HFFc6 (cell line): ENCODE measurements at regions not wholly inside any gene's neighbourhood (a gene's known extent, or its start where the extent isn't known, plus 50 kb on each side); places are given as distances from the start of the nearest gene placed in this dataset.

Experiments
- DNase-seq: peaks from one replicate; pipeline ENCODE4 v3.0.0-alpha.2; 2018
- H3K27ac Mint-ChIP-seq: 2 replicates; pipeline ENCODE4 v1.8.0; 2020; ENCODE audit warnings: mild to moderate bottlenecking, mixed read lengths
- H3K27me3 Mint-ChIP-seq: 2 replicates; pipeline ENCODE4 v1.8.0; 2021; ENCODE audit warnings: mild to moderate bottlenecking, moderate library complexity, mixed read lengths; ENCODE audit not compliant: insufficient read depth
- H3K36me3 Mint-ChIP-seq: 2 replicates; pipeline ENCODE4 v1.8.0; 2021; ENCODE audit warnings: low read depth, mixed read lengths
- H3K4me1 Mint-ChIP-seq: 2 replicates; pipeline ENCODE4 v1.8.0; 2020; ENCODE audit warnings: low read depth, mixed read lengths
- H3K4me3 Mint-ChIP-seq: 2 replicates; pipeline ENCODE4 v1.8.0; 2020; ENCODE audit warnings: mild to moderate bottlenecking, moderate library complexity, mixed read lengths
- H3K9me3 Mint-ChIP-seq: 2 replicates; pipeline ENCODE4 v1.8.0; 2020; ENCODE audit warnings: mild to moderate bottlenecking, mixed read lengths
- TF ChIP-seq, protein P1 (sequence below): fragments of 200-600 bp; sonication (generic); IDR thresholded peaks from 2 replicates; pipeline ENCODE4 v1.5.0; 2021; ENCODE audit warnings: antibody characterized with exemption, mild to moderate bottlenecking

DNA sequence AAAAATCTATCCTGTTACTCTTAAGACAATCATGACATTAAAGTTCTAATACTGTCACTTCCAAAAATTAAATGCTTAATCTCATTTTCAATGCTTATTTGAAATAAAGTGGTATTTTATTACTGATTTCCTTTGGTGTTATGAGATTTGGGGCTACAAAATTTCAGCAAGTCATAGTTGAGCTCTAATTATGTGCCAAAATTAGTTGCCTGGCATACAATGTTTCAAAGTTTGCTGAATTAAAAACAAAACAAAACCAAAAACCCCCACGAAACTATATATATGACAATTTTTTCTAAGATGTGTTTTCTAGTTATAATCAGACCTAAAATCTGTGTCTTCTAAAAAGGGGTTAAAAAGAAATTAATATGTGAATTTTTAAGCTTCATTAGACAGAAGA is 62.2 kb downstream of the KCNRG start:
- H3K4me1 Mint-ChIP-seq, result peaks cover 59% of the 10 kb centered on the region

DNA sequence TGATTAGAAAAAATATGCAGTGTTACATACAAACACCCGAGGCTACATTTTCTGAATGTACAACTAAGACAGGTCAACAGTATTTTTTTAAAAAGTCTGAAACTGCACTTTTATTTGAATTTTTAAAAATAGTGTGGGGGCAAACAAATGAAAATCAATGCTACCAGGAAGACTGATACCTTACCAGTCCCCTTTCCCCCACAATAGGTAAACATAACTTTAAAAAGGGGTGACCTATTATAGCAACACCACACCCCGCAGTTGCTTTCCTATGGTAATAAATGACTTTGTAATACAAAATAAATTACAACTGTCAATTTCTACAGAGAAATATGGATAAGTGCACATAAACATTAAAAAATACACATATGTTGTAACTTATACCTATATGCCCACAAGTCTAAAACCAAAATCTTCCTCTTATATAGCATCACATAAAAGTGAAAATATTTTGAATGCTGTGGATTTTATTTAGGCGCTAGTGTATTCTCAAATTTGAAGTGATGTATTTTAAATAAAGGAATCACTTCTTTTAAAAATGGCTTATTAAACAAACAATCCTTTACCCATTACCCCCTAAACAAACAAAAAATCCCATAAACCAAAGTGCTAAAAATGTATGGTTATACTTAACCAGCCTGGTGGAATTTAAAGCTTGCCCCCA is 63.1 kb downstream of the KCNRG start:
- Mint-ChIP-seq H3K27ac (peak overlapping the region; percentile 68), H3K4me1 (peaks cover 55% of the 10 kb centered on the region), H3K4me3 (peak overlapping the region; percentile 100), H3K27me3 (no peaks in the 10 kb centered on the region; the same call in 1 of the 2 replicates), H3K36me3 (peaks cover 19% of the 10 kb centered on the region), H3K9me3 (no peaks in the 10 kb centered on the region; the same call in 1 of the 2 replicates)
- no peak for DNase-seq
- TF ChIP-seq, protein P1, sequence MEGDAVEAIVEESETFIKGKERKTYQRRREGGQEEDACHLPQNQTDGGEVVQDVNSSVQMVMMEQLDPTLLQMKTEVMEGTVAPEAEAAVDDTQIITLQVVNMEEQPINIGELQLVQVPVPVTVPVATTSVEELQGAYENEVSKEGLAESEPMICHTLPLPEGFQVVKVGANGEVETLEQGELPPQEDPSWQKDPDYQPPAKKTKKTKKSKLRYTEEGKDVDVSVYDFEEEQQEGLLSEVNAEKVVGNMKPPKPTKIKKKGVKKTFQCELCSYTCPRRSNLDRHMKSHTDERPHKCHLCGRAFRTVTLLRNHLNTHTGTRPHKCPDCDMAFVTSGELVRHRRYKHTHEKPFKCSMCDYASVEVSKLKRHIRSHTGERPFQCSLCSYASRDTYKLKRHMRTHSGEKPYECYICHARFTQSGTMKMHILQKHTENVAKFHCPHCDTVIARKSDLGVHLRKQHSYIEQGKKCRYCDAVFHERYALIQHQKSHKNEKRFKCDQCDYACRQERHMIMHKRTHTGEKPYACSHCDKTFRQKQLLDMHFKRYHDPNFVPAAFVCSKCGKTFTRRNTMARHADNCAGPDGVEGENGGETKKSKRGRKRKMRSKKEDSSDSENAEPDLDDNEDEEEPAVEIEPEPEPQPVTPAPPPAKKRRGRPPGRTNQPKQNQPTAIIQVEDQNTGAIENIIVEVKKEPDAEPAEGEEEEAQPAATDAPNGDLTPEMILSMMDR, result no peak

More for the DNA sequence above, 62.2 kb downstream of the KCNRG start:
- Mint-ChIP-seq H3K36me3 (peaks cover 19% of the 10 kb centered on the region), H3K27me3 (no peaks in the 10 kb centered on the region; the same call in 1 of the 2 replicates), H3K4me3 (peak overlapping the region; percentile 23), H3K27ac (peak overlapping the region; percentile 57), H3K9me3 (no peaks in the 10 kb centered on the region; the same call in 1 of the 2 replicates)
- DNase-seq, result no peak
- TF ChIP-seq, protein P1, result no peak

DNA sequence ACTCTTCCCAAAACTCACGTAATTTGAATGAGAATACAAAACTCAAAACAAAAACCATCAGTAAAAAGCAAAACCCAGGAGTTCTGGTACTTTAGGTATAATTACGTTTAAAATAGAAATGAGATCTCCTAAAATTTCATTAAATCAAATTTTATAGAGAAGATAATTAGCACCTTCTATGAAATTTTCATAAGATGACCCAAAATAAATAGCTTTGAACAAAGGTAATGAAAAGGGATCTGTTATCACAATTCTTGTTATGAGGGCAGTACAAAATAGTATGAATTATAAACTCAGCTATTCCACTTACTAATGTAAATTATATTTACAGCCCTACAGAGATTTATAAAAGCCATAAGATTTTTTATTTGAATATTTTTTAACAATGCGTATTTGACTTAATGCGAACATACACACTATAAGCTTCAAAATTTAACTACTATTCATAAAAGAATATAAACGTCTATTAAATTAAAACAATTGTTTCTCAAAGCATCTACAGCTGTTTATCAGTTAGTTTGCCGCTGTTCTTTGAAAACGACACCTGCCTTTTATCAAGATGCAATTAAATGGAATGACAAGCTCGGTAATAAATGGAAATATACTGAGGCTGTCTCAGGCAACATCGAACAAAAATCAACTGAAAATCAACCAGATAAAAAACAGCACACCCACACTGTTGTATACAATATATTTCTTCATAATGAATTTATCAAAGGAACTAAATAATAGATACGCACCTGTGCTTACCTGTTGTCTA is 63.8 kb downstream of the KCNRG start:
- H3K36me3 Mint-ChIP-seq, result peaks cover 19% of the 10 kb centered on the region
- no peaks in the 10 kb centered on the region; the same call in 1 of the 2 replicates for H3K27me3 Mint-ChIP-seq
- peaks cover 55% of the 10 kb centered on the region for H3K4me1 Mint-ChIP-seq
- peak overlapping the region; percentile 100 for H3K4me3 Mint-ChIP-seq
- DNase-seq, result no peak
- H3K9me3 Mint-ChIP-seq, result no peaks in the 10 kb centered on the region; the same call in 1 of the 2 replicates
- TF ChIP-seq, protein P1, result no peak
- H3K27ac Mint-ChIP-seq, result peak overlapping the region; percentile 99

DNA sequence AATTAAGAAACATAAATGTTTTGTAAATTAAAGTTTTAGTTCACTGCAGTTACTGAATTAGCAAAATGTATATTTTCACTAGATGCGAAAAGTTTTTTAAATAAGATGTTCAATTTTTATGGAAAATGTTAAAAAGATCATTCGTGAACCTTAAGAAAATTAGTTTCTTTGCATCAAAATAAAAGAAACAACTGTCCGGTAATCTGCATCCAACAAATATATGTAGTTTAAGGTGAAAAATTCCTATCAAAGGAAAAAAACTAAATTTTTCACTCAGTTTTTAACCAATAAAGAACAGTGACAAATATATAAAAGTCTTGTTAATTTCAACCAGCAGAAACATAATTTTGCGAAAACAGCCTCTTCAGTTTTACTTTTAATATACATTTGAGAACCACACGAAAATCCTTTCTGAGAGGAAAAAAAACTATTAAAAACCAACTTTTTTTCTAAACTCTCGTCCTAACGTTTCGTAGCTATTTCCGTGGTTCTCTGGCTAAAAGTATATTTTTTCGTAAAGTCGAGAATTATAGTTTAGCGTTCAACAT is 64.5 kb downstream of the KCNRG start:
- Mint-ChIP-seq H3K27me3 (no peaks in the 10 kb centered on the region; the same call in 1 of the 2 replicates), H3K36me3 (peaks cover 19% of the 10 kb centered on the region), H3K4me1 (peaks cover 56% of the 10 kb centered on the region), H3K27ac (peak overlapping the region; percentile 99), H3K9me3 (no peaks in the 10 kb centered on the region; the same call in 1 of the 2 replicates), H3K4me3 (peak overlapping the region; percentile 100)
- TF ChIP-seq, protein P1, result no peak
- DNase-seq, result no peak

DNA sequence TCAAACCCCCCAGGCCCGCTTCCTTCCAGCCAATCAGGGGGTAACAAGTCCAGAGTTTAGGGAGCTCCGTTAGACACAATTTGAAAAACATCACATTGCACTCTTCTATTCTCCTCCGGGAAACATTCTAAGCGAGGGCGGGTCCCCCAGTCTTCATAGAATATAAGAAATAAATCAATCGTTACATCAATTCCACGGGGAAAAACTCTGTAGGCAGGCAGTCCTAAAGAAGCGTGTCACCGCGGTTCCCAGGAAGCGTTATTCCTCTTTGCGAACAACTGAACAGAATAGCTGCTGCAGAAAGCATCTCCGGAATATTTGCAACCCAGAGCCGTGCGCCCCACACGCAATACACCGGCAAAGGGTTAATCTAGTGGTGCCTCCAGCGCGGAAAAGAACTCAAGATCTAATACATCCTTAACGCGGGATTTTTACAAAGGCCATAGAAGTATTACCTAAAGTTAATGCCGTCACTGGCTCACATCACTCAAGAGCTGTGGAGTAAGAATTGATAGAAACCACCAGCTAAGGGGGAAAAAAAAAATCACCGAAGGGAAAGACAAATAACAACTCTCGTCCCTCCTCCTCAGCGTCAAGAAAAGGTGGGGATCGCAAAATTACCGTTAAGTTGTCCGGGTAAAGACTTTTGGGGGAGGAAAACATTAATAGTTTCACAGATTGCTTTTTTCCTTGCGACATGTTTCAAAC is 65.1 kb downstream of the KCNRG start:
- Mint-ChIP-seq H3K36me3 (peaks cover 19% of the 10 kb centered on the region), H3K27ac (peak overlapping the region; percentile 99), H3K4me3 (peak overlapping the region; percentile 100), H3K27me3 (no peaks in the 10 kb centered on the region; the same call in 1 of the 2 replicates), H3K9me3 (no peaks in the 10 kb centered on the region; the same call in 1 of the 2 replicates), H3K4me1 (peaks cover 56% of the 10 kb centered on the region)
- peak; percentile 22 for DNase-seq
- TF ChIP-seq, protein P1, result no peak
